ENCODE measurements at regions not wholly inside any gene's neighbourhood (a gene's known extent, or its start where the extent isn't known, plus 50 kb on each side); places are given as distances from the start of the nearest gene placed in this dataset.

DNA sequence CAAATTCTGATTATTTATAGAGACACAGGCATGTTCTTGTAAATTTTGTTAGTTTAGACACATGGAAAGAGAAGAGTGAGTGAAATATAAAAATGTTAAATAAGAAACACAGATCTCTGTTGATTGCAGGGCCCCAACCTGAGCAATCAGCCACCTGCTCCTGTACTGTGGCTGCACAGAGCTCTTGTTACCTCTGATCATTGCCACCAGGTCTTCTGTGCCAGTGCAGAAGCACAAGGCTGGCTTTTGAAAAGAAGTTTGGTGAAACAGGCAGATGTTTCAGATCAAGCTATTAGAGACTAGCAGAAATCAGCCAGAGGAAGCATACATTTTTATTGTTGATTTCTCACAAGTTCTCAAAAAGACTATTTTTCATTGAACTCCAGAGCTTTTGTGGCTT is 434.1 kb upstream of the OR4E1 start:
- TF ChIP-seq, protein P1, sequence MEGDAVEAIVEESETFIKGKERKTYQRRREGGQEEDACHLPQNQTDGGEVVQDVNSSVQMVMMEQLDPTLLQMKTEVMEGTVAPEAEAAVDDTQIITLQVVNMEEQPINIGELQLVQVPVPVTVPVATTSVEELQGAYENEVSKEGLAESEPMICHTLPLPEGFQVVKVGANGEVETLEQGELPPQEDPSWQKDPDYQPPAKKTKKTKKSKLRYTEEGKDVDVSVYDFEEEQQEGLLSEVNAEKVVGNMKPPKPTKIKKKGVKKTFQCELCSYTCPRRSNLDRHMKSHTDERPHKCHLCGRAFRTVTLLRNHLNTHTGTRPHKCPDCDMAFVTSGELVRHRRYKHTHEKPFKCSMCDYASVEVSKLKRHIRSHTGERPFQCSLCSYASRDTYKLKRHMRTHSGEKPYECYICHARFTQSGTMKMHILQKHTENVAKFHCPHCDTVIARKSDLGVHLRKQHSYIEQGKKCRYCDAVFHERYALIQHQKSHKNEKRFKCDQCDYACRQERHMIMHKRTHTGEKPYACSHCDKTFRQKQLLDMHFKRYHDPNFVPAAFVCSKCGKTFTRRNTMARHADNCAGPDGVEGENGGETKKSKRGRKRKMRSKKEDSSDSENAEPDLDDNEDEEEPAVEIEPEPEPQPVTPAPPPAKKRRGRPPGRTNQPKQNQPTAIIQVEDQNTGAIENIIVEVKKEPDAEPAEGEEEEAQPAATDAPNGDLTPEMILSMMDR (IDR thresholded peaks at IDR 0.05) = no peak
- TF ChIP-seq POLR2A (IDR thresholded peaks at IDR 0.05) = no peak
